ENCODE measurements at regions not wholly inside any gene's neighbourhood (a gene's known extent, or its start where the extent isn't known, plus 50 kb on each side); places are given as distances from the start of the nearest gene placed in this dataset.

- ATAC-seq: peak; percentile 55
These were observed 278.4 kb downstream of the NSG2 start for GRCh38 chr5:174323878-174324281.

GRCh38 chr5:174324680-174325079 is 279.2 kb downstream of the NSG2 start:
- TF ChIP-seq ZNF70 (CRISPR knock-in tag; IDR thresholded peaks at IDR 0.05) (no peak), POU6F1 (CRISPR knock-in tag; IDR thresholded peaks at IDR 0.05; ENCODE audit: borderline replicate concordance, low read depth) (no peak), ISL1 (CRISPR knock-in tag; IDR thresholded peaks at IDR 0.05) (no peak), TSHZ2 (CRISPR knock-in tag; IDR thresholded peaks at IDR 0.05) (no peak), SNAI2 (CRISPR knock-in tag; IDR thresholded peaks at IDR 0.05) (no peak), RARB (CRISPR knock-in tag; IDR thresholded peaks at IDR 0.05) (no peak), OSR1 (CRISPR knock-in tag; IDR thresholded peaks at IDR 0.05) (no peak), ZC3H10 (CRISPR knock-in tag; IDR thresholded peaks at IDR 0.05) (no peak), TOX (CRISPR knock-in tag; IDR thresholded peaks at IDR 0.05; ENCODE audit: borderline replicate concordance) (no peak), CSDC2 (CRISPR knock-in tag; IDR thresholded peaks at IDR 0.05) (no peak), ZFP30 (CRISPR knock-in tag; IDR thresholded peaks at IDR 0.05) (no peak), GLIS3 (CRISPR knock-in tag; IDR thresholded peaks at IDR 0.05) (no peak)
- TF ChIP-seq, protein P1, sequence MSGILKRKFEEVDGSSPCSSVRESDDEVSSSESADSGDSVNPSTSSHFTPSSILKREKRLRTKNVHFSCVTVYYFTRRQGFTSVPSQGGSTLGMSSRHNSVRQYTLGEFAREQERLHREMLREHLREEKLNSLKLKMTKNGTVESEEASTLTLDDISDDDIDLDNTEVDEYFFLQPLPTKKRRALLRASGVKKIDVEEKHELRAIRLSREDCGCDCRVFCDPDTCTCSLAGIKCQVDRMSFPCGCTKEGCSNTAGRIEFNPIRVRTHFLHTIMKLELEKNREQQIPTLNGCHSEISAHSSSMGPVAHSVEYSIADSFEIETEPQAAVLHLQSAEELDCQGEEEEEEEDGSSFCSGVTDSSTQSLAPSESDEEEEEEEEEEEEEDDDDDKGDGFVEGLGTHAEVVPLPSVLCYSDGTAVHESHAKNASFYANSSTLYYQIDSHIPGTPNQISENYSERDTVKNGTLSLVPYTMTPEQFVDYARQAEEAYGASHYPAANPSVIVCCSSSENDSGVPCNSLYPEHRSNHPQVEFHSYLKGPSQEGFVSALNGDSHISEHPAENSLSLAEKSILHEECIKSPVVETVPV (CRISPR knock-in tag; IDR thresholded peaks at IDR 0.05): no peak
- TF ChIP-seq, protein P2, sequence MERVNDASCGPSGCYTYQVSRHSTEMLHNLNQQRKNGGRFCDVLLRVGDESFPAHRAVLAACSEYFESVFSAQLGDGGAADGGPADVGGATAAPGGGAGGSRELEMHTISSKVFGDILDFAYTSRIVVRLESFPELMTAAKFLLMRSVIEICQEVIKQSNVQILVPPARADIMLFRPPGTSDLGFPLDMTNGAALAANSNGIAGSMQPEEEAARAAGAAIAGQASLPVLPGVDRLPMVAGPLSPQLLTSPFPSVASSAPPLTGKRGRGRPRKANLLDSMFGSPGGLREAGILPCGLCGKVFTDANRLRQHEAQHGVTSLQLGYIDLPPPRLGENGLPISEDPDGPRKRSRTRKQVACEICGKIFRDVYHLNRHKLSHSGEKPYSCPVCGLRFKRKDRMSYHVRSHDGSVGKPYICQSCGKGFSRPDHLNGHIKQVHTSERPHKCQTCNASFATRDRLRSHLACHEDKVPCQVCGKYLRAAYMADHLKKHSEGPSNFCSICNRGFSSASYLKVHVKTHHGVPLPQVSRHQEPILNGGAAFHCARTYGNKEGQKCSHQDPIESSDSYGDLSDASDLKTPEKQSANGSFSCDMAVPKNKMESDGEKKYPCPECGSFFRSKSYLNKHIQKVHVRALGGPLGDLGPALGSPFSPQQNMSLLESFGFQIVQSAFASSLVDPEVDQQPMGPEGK (CRISPR knock-in tag; IDR thresholded peaks at IDR 0.05; ENCODE audit: borderline replicate concordance): no peak
- ATAC-seq: no peak

More at GRCh38 chr5:174323878-174324281, 278.4 kb downstream of the NSG2 start:
- TF ChIP-seq RARB (CRISPR knock-in tag; IDR thresholded peaks at IDR 0.05): no peak
- no peak for TF ChIP-seq ISL1 (CRISPR knock-in tag; IDR thresholded peaks at IDR 0.05)
- TF ChIP-seq OSR1 (CRISPR knock-in tag; IDR thresholded peaks at IDR 0.05): no peak
- TF ChIP-seq, protein P1 (CRISPR knock-in tag; IDR thresholded peaks at IDR 0.05): no peak
- no peak for TF ChIP-seq ZFP30 (CRISPR knock-in tag; IDR thresholded peaks at IDR 0.05)
- TF ChIP-seq ZFP3 (CRISPR knock-in tag; IDR thresholded peaks at IDR 0.05): no peak
- no peak for TF ChIP-seq TSHZ2 (CRISPR knock-in tag; IDR thresholded peaks at IDR 0.05)
- TF ChIP-seq ZC3H10 (CRISPR knock-in tag; IDR thresholded peaks at IDR 0.05): no peak
- TF ChIP-seq, protein P3, sequence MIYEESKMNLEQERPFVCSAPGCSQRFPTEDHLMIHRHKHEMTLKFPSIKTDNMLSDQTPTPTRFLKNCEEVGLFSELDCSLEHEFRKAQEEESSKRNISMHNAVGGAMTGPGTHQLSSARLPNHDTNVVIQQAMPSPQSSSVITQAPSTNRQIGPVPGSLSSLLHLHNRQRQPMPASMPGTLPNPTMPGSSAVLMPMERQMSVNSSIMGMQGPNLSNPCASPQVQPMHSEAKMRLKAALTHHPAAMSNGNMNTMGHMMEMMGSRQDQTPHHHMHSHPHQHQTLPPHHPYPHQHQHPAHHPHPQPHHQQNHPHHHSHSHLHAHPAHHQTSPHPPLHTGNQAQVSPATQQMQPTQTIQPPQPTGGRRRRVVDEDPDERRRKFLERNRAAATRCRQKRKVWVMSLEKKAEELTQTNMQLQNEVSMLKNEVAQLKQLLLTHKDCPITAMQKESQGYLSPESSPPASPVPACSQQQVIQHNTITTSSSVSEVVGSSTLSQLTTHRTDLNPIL (CRISPR knock-in tag; IDR thresholded peaks at IDR 0.05; ENCODE audit: low read depth): no peak
- TF ChIP-seq TCF4 (CRISPR knock-in tag; IDR thresholded peaks at IDR 0.05; ENCODE audit: borderline replicate concordance): no peak
- TF ChIP-seq ZNF70 (CRISPR knock-in tag; IDR thresholded peaks at IDR 0.05): no peak

Measured in SK-N-SH treated with all-trans-retinoic acid at 6 μM for 48 hours (cell line).